ENCODE measurements at regions not wholly inside any gene's neighbourhood (a gene's known extent, or its start where the extent isn't known, plus 50 kb on each side); places are given as distances from the start of the nearest gene placed in this dataset.

GRCh38 chr20:1707588-1708449 lies 50.2 kb upstream of the SIRPG start:
- DNase-seq, result no peak

Measured in NCI-H2227 treated with DMSO at 0.1 percent for 48 hours (cell line).